ENCODE measurements at regions not wholly inside any gene's neighbourhood (a gene's known extent, or its start where the extent isn't known, plus 50 kb on each side); places are given as distances from the start of the nearest gene placed in this dataset.

GRCh38 chr3:106290304-106290997 is 421.6 kb upstream of the CBLB start:
- H3K9me3 Mint-ChIP-seq, result no peaks in the 10 kb centered on the region; the same call in 2 of the 3 replicates
- no peak overlapping the region for H3K27ac ChIP-seq (ENCODE audit: low read depth)
- no peak overlapping the region for H3K4me3 ChIP-seq
- H3K79me2 ChIP-seq (replicated peaks; ENCODE audit: insufficient read depth), result no peaks in the 10 kb centered on the region
- no peaks in the 10 kb centered on the region for H4K20me1 ChIP-seq (replicated peaks; ENCODE audit: insufficient read depth)
- no peak overlapping the region for H3K4me3 Mint-ChIP-seq
- H3K4me2 ChIP-seq, result no peak overlapping the region
- no peaks in the 10 kb centered on the region for H3K4me1 ChIP-seq (ENCODE audit: insufficient read depth)
- no peak overlapping the region for H3K27ac Mint-ChIP-seq
- no peaks in the 10 kb centered on the region for H3K36me3 Mint-ChIP-seq (ENCODE audit: low read depth)
- TF ChIP-seq POLR2AphosphoS5 (IDR thresholded peaks at IDR 0.05; ENCODE audit: low read depth), result no peak
- no peak for TF ChIP-seq REST (IDR thresholded peaks at IDR 0.05; ENCODE audit: unreplicated experiment)
- no peak for TF ChIP-seq ZNF114 (CRISPR knock-in tag; IDR thresholded peaks at IDR 0.05)
- TF ChIP-seq EZH2 (IDR thresholded peaks at IDR 0.05; ENCODE audit: low read depth, unreplicated experiment), result no peak
- no peak for TF ChIP-seq ZNF331 (CRISPR knock-in tag; IDR thresholded peaks at IDR 0.05; ENCODE audit: low read depth)
- TF ChIP-seq STAT1 (IDR thresholded peaks at IDR 0.05; ENCODE audit: unreplicated experiment), result no peak
- no peak for TF ChIP-seq NANOG (IDR thresholded peaks at IDR 0.05; ENCODE audit: borderline replicate concordance)
- TF ChIP-seq CTCF (conservative IDR thresholded peaks at IDR 0.05; ENCODE audit: low read depth in 2 of 2), result no peak
- no peak for TF ChIP-seq CREB1 (CRISPR knock-in tag; IDR thresholded peaks at IDR 0.05; ENCODE audit: low read depth)
- no peak for TF ChIP-seq JUNB (IDR thresholded peaks at IDR 0.05; ENCODE audit: unreplicated experiment)
- TF ChIP-seq ETS1 (IDR thresholded peaks at IDR 0.05), result no peak
- TF ChIP-seq EZH2phosphoT487 (IDR thresholded peaks at IDR 0.05; ENCODE audit: unreplicated experiment), result no peak
- TF ChIP-seq ZNF462 (CRISPR knock-in tag; IDR thresholded peaks at IDR 0.05), result no peak
- no peaks in the 10 kb centered on the region for H3K27me3 ChIP-seq (ENCODE audit: insufficient read depth)
- peaks cover 9% of the 10 kb centered on the region; the same call in 2 of the 3 replicates for H3K4me1 Mint-ChIP-seq
- ATAC-seq (no peak), DNase-seq (ENCODE audit: low spot score) (no peak)
- no peaks in the 10 kb centered on the region for H3K27me3 Mint-ChIP-seq (ENCODE audit: insufficient read depth, low read depth, poor library complexity)
- H3K36me3 ChIP-seq (ENCODE audit: insufficient read depth), result no peaks in the 10 kb centered on the region
- no peak overlapping the region for H2AFZ ChIP-seq
- H3K9me2 ChIP-seq (ENCODE audit: insufficient read depth), result peaks cover 2% of the 10 kb centered on the region; the same call in 1 of the 2 replicates
- no peaks in the 10 kb centered on the region for H3F3A ChIP-seq (replicated peaks; ENCODE audit: low read depth)

Measured in GM23338 (cell line).